AG04449 (cell line): ENCODE measurements at regions not wholly inside any gene's neighbourhood (a gene's known extent, or its start where the extent isn't known, plus 50 kb on each side); places are given as distances from the start of the nearest gene placed in this dataset.

Experiments
- CTCF ChIA-PET: fragments of 350-600 bp; formaldehyde crosslinking; extraction: SDS; loops from one replicate; lab custom pipeline; 2021; ENCODE audit warnings: antibody characterized with exemption; lab: Yijun Ruan, JAX
- POLR2A ChIA-PET: fragments of 400-600, 350-600 bp; formaldehyde crosslinking; extraction: SDS; loops from one replicate; lab custom pipeline; 2020; ENCODE audit warnings: antibody characterized with exemption, inconsistent platforms; lab: Yijun Ruan, JAX
- DNase-seq: peaks from one replicate; pipeline ENCODE4 v3.0.0-alpha.2; 2010; ENCODE audit warnings: low read depth, low spot score
- H3K4me3 ChIP-seq: 2 replicates; pipeline ENCODE4 v1.5.1; 2011; ENCODE audit warnings: low read depth, mild to moderate bottlenecking, control low read depth, low read length
- CTCF ChIP-seq: IDR thresholded peaks from one replicate; pipeline ENCODE4 v1.5.1; 2011; ENCODE audit warnings: mild to moderate bottlenecking, moderate library complexity, low read length, control low read depth, inconsistent platforms; ENCODE audit not compliant: insufficient read depth; ENCODE audit errors: missing control alignments

- ChIA-PET CTCF (no interaction called here), POLR2A (no interaction called here)
- H3K4me3 ChIP-seq, result no peak overlapping the region
- no peak for DNase-seq
- no peak for TF ChIP-seq CTCF
These were observed 187.7 kb upstream of the POU5F2 start for GRCh38 chr5:93929131-93929530.

- POLR2A ChIA-PET, result interaction anchor here (0.6 kb wide), 1 partner anchor 361 kb away, joined by 3 read pairs; no protein-coding TSS in a partner anchor
- no peak overlapping the region for H3K4me3 ChIP-seq
- DNase-seq, result no peak
- CTCF ChIA-PET, result interaction anchor here (0.7 to 1.7 kb wide), 3 partner anchors 11 to 811 kb away, joined by 3 to 4 read pairs (median 3); no protein-coding TSS in a partner anchor
- no peak for TF ChIP-seq CTCF
These were observed 185.6 kb upstream of the POU5F2 start for GRCh38 chr5:93926831-93927620.

GRCh38 chr5:93925321-93925720 is 183.9 kb upstream of the POU5F2 start:
- POLR2A ChIA-PET, result no interaction called here
- TF ChIP-seq CTCF, result no peak
- DNase-seq, result no peak
- CTCF ChIA-PET, result interaction anchor here (0.9 kb wide), 1 partner anchor 10 kb away, joined by 4 read pairs; no protein-coding TSS in a partner anchor
- H3K4me3 ChIP-seq, result no peak overlapping the region

- H3K4me3 ChIP-seq, result no peak overlapping the region
- DNase-seq, result no peak
- no peak for TF ChIP-seq CTCF
- CTCF ChIA-PET, result interaction anchor here (0.6 kb wide), 1 partner anchor 16 kb away, joined by 3 read pairs; no protein-coding TSS in a partner anchor
- POLR2A ChIA-PET, result no interaction called here
These were observed 183.2 kb upstream of the POU5F2 start for GRCh38 chr5:93924628-93925027.

GRCh38 chr5:93922551-93922950 is 181.2 kb upstream of the POU5F2 start:
- ChIA-PET POLR2A (no interaction called here), CTCF (no interaction called here)
- TF ChIP-seq CTCF, result no peak
- no peak for DNase-seq
- H3K4me3 ChIP-seq, result no peak overlapping the region

- no peak for DNase-seq
- no peak overlapping the region for H3K4me3 ChIP-seq
- TF ChIP-seq CTCF, result no peak
- ChIA-PET POLR2A (no interaction called here), CTCF (interaction anchor here (1.0 kb wide), 1 partner anchor 27 kb away, joined by 3 read pairs; no protein-coding TSS in a partner anchor)
These were observed 179.6 kb upstream of the POU5F2 start for GRCh38 chr5:93921001-93921400.
